ENCODE measurements at regions not wholly inside any gene's neighbourhood (a gene's known extent, or its start where the extent isn't known, plus 50 kb on each side); places are given as distances from the start of the nearest gene placed in this dataset.

DNA sequence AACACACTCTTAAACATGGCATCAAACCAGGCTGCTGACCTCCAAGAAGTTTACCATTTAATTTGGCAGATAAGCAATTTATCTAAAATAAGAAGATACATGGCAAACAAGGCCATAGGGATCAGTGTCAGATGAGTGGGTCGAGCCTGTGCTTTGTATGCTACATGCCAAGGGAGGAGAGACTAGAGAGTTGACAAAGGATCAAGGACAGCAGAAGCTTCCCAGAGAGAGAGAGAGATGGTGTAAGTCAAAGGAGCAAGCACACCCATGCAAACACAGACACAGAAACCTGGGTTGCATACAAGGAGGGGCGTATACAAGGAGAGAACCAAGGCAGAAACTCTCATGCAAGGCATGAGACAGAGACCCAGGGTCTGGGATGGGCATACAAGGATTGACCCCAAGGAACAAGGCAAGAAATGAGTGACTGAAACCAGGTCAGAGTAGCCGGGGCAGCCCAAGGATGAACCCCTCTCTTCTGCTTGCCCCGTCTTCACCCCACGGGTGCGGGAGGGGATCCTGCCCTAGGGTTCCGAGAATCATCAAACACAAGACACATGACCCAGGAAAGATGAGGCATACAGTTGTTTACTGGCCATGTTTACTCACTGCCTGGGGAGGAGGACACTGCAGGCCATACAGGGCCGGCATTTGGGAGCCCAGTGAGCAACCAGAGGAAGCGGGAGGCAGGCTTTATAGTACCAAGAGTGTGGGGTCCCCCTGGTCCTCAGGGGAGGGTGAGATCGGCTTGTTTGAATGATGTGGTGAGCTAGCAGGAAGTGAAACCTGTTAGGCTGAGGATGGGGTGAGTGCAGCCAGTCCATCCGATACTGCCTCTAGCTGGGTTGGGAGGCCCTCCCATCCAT, 529.2 kb upstream of the ID2 start:
- Mint-ChIP-seq H3K27ac (peak overlapping the region; percentile 56), H3K27me3 (no peaks in the 10 kb centered on the region), H3K9me3 (peaks cover 22% of the 10 kb centered on the region), H3K4me3 (no peak overlapping the region), H3K36me3 (ENCODE audit: low read depth) (peaks cover 6% of the 10 kb centered on the region), H3K4me1 (ENCODE audit: low read depth) (peaks cover 39% of the 10 kb centered on the region)

DNA sequence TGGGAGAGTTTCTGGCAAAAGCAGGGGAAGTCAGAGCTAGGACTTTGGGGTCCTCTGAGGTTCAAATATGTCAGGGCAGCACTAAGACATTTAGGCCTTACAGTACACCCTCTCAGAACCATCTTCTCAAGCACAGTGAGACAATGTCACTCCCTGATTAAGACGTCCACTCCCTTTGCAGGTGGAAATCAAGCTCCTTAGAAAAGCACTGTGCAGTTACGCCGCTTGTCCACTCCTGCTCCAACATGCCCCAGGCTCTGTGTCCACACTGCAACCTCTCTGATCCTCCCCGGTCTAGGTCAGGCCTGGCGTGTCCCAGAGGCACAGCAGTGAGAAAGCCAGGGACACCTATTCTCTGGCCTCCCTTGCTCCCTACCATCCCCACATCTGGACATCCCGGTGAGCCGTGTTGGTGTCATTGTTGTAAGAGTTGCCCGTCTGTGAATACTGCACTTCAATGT, 528.6 kb upstream of the ID2 start:
- Mint-ChIP-seq H3K4me3 (no peak overlapping the region), H3K36me3 (ENCODE audit: low read depth) (peaks cover 6% of the 10 kb centered on the region), H3K27me3 (no peaks in the 10 kb centered on the region), H3K27ac (no peak overlapping the region), H3K9me3 (peaks cover 22% of the 10 kb centered on the region), H3K4me1 (ENCODE audit: low read depth) (peaks cover 39% of the 10 kb centered on the region)

DNA sequence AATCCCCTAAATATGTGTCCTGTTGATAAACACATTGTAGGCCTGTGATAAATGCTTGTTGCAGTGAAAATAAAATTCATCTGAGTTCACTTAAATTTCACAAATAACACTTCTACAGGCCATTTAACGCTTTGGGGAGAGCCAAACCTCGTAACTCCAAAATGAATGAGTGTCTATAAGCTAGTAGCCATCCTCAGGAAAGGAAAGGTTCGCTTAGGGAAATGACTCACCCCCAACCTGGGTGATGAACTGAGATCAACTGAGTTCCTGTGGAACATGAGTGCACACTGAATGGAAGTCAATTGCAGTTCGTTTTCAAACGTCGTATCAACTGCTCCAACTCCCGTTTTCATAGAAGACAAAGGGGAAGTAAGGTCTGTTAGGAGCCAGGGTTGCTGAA, 527.6 kb upstream of the ID2 start:
- H3K27me3 Mint-ChIP-seq, result no peaks in the 10 kb centered on the region
- peaks cover 6% of the 10 kb centered on the region for H3K36me3 Mint-ChIP-seq (ENCODE audit: low read depth)
- H3K4me3 Mint-ChIP-seq, result peak overlapping the region; percentile 12
- peak overlapping the region; percentile 91 for H3K27ac Mint-ChIP-seq
- H3K4me1 Mint-ChIP-seq (ENCODE audit: low read depth), result peaks cover 36% of the 10 kb centered on the region
- H3K9me3 Mint-ChIP-seq, result peaks cover 22% of the 10 kb centered on the region

DNA sequence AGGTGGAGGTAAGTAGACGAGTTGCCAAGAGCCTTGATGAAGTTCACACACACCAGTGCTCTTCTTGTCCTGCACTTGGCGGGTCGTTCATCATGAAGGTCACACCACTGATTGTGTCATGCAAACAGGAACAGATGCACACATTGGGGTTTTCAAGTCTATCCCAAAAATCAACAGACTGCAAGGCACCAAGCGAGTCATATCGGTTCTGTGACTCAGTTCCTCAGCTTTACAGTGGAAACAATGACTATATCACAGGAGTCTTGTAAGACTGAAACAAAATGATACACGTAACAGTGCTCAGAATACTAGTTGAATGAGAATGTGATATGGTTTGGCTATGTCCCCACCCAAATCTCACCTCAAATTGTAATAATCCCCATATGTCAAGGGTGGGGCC, 526.9 kb upstream of the ID2 start:
- peaks cover 36% of the 10 kb centered on the region for H3K4me1 Mint-ChIP-seq (ENCODE audit: low read depth)
- H3K9me3 Mint-ChIP-seq, result peaks cover 22% of the 10 kb centered on the region
- H3K27me3 Mint-ChIP-seq, result no peaks in the 10 kb centered on the region
- H3K4me3 Mint-ChIP-seq, result peak overlapping the region; percentile 12
- H3K27ac Mint-ChIP-seq, result peak overlapping the region; percentile 91
- peaks cover 6% of the 10 kb centered on the region for H3K36me3 Mint-ChIP-seq (ENCODE audit: low read depth)

DNA sequence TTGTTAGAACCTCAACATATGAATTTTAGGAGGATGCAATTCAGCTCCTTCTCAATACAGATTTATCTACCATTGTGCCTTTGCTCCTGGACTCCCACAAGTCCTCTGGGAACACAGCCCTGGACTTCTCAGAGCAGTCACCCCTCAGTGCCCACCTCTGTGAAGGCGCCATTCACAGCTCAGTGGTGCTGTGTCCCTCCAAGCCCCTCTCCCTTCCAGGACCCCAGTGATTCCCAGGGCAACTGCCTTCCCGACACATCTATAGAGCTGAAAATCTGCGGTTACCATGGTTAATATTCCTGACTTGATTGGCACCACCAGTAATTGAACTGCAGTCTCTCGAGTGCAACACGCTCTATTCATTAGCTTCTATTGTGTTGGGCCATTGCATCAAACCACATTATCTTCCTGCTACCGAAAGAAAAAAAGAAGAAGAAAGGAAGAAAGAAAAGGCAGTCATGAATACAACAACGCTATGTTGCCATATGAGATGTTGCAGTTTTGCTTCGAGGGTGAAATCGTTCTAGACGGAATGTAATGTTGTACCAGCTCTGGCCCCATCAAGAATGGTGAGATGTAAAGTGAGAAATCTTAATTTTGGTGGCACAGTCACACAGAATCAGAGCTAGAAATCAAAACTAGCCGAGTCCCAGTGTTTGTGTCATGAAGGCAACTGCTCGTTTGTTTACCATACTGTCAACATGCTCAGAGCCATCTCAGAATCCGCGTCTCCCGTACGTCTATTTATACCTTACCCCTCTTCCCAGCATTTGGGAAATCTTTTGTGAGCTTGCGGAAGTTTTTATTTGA, 524.0 kb upstream of the ID2 start:
- H3K27ac Mint-ChIP-seq, result no peak overlapping the region
- H3K4me3 Mint-ChIP-seq, result no peak overlapping the region
- peaks cover 6% of the 10 kb centered on the region for H3K36me3 Mint-ChIP-seq (ENCODE audit: low read depth)
- peaks cover 17% of the 10 kb centered on the region for H3K9me3 Mint-ChIP-seq
- H3K27me3 Mint-ChIP-seq, result no peaks in the 10 kb centered on the region
- H3K4me1 Mint-ChIP-seq (ENCODE audit: low read depth), result peaks cover 32% of the 10 kb centered on the region

DNA sequence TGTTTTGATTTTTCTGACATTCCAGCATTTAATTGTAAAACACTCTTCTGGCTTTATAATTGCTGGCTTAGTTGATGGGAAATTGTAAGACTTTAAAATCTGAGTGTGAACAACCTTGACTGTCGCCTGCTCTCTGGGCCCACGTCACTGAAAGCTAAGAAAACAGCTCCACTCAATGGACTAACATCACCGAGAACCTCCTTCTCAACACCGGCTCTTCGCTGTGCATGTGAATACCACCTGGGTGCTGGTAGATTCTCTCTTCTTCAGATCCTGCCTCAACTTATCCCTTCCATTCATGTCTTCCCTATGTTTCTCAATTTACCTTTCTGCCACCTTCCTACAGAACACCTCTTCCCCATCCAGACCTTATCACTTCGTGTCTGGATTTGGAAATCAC, 523.1 kb upstream of the ID2 start:
- H3K4me1 Mint-ChIP-seq (ENCODE audit: low read depth), result peaks cover 23% of the 10 kb centered on the region
- H3K27ac Mint-ChIP-seq, result no peak overlapping the region
- peaks cover 6% of the 10 kb centered on the region for H3K36me3 Mint-ChIP-seq (ENCODE audit: low read depth)
- H3K4me3 Mint-ChIP-seq, result no peak overlapping the region
- no peaks in the 10 kb centered on the region for H3K27me3 Mint-ChIP-seq
- peaks cover 11% of the 10 kb centered on the region for H3K9me3 Mint-ChIP-seq

DNA sequence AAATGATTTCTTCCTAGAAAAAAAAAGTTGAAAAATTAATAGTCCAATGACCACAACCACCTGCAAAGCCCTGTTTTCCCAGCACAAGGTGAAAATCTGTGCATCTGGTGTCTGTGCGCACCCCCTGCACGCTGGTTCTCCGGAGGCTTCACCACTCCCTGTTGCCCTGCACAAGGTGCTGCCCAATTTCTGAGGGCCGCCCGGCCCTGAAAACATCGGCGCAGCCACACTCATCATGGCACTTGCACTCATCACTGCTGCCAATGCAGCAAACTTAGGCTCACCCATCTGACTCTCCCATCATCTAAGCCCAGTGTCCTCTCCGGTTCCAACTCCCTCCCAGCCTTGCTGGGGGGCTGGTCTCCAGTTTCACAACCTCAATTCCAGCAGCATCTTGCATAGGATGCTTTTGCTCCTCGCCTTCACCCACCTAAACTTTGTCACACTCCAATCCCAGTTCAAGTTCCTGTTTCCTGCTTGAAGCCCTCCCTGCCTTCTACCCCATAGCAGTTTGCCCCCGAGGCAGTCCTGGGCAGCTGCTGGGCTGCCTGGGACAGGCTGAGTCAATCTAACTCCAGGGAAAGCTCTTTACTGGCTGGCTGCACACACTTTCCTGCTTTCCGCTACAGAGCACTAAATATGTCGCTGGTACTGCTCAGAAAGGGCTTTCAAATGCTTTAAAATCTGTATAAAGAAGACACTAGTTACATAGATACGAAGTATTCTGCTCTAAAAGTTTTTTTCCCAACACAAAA, 522.5 kb upstream of the ID2 start:
- peaks cover 17% of the 10 kb centered on the region for H3K4me1 Mint-ChIP-seq (ENCODE audit: low read depth)
- H3K27ac Mint-ChIP-seq, result no peak overlapping the region
- H3K27me3 Mint-ChIP-seq, result no peaks in the 10 kb centered on the region
- H3K4me3 Mint-ChIP-seq, result no peak overlapping the region
- peaks cover 4% of the 10 kb centered on the region for H3K36me3 Mint-ChIP-seq (ENCODE audit: low read depth)
- H3K9me3 Mint-ChIP-seq, result peaks cover 7% of the 10 kb centered on the region

DNA sequence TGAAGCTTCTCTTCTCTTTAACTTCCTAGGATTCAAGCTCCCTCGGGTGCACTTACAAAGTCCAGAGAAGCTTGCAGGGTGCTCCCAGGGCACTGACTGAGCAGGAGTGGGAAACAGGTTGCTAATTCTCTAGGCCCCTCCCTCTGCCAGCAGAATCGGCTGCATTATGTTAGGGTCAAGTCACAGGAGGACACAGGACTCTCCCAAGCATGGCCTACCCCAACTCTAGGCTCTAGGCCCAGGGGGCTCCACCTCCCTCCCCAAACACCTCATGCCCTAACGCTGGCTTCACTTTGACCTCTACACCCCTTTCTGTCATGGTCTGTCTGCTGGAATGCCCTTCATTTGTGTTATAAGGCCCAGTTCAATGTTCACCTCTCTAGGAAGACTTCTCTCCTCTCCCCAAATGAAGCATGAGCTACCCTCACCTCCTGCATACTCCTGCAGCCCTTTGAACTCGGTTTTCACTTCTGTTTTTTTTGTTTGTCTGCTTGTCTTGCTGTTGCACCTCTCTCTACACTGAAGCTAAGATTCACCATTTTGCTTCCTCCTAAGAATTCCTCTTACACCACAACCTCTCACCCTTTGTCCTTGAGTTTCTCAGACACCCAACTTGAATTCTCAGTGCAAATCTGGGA, 521.8 kb upstream of the ID2 start:
- Mint-ChIP-seq H3K9me3 (peaks cover 3% of the 10 kb centered on the region), H3K27ac (no peak overlapping the region), H3K4me3 (no peak overlapping the region), H3K4me1 (ENCODE audit: low read depth) (peaks cover 10% of the 10 kb centered on the region), H3K27me3 (no peaks in the 10 kb centered on the region), H3K36me3 (ENCODE audit: low read depth) (no peaks in the 10 kb centered on the region)

DNA sequence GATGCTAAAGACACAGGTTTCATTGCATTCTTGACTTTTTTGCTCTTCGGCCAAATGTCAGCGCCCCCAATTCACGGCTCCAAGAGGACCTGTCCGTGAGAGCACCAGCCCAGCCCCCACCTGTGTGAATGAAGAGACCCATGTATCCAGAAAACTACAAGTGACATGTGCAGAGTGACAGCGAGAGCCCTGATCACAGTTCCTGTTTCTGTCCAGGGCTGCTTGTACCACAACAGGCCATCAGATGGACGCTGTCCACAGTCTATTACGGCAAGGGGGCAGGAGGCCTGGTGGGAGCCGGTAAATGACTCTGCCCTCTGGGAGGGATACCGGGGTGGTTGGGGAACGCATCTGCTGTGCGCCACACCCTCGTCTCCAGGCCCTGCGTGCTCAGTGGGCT, 520.9 kb upstream of the ID2 start:
- peaks cover 3% of the 10 kb centered on the region for H3K4me1 Mint-ChIP-seq (ENCODE audit: low read depth)
- H3K36me3 Mint-ChIP-seq (ENCODE audit: low read depth), result no peaks in the 10 kb centered on the region
- H3K27ac Mint-ChIP-seq, result no peak overlapping the region
- H3K9me3 Mint-ChIP-seq, result peaks cover 3% of the 10 kb centered on the region
- H3K4me3 Mint-ChIP-seq, result no peak overlapping the region
- no peaks in the 10 kb centered on the region for H3K27me3 Mint-ChIP-seq

DNA sequence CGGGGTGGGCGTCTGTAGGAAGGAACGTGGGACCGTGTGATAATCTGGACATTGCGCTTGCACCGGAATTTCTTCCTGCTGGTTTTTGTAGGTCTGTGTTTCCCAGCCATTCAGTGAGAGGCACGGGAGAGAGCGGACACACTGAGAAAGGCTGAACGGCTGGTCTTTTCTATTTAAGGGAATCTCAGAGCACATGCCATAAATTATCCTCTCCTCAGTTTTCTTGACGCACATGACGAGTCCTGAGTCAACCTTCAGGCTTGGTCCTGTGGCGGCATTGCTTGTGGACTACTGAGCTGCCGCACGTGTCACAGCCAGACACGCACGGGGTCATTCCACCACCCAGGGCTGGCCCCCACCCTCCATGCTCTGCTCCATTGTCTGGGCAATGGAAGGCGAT, 519.3 kb upstream of the ID2 start:
- Mint-ChIP-seq H3K36me3 (ENCODE audit: low read depth) (no peaks in the 10 kb centered on the region), H3K4me1 (ENCODE audit: low read depth) (peaks cover 3% of the 10 kb centered on the region), H3K27ac (no peak overlapping the region), H3K9me3 (no peaks in the 10 kb centered on the region), H3K27me3 (no peaks in the 10 kb centered on the region), H3K4me3 (no peak overlapping the region)

DNA sequence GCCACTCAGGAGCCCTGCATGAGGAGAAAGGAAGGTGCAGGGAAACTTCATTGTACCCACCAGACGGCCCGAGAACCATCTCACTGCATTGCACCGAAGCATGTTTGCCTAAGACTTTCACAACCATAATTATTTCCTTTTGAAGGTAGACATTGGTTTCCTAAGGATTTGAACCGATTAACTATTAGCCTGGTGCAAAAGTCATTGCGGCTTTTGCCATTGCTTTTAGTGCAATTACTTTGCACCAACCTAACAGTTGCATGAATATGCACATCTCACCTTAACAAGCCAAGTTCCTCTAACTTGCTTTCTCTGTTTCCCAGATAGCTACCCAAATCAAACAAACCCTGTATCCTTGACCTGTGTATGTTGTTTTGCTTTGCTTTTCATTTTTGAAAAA, 516.3 kb upstream of the ID2 start:
- H3K4me3 Mint-ChIP-seq, result no peak overlapping the region
- no peak overlapping the region for H3K27ac Mint-ChIP-seq
- no peaks in the 10 kb centered on the region for H3K27me3 Mint-ChIP-seq
- no peaks in the 10 kb centered on the region for H3K9me3 Mint-ChIP-seq
- peaks cover 15% of the 10 kb centered on the region for H3K4me1 Mint-ChIP-seq (ENCODE audit: low read depth)
- no peaks in the 10 kb centered on the region for H3K36me3 Mint-ChIP-seq (ENCODE audit: low read depth)

DNA sequence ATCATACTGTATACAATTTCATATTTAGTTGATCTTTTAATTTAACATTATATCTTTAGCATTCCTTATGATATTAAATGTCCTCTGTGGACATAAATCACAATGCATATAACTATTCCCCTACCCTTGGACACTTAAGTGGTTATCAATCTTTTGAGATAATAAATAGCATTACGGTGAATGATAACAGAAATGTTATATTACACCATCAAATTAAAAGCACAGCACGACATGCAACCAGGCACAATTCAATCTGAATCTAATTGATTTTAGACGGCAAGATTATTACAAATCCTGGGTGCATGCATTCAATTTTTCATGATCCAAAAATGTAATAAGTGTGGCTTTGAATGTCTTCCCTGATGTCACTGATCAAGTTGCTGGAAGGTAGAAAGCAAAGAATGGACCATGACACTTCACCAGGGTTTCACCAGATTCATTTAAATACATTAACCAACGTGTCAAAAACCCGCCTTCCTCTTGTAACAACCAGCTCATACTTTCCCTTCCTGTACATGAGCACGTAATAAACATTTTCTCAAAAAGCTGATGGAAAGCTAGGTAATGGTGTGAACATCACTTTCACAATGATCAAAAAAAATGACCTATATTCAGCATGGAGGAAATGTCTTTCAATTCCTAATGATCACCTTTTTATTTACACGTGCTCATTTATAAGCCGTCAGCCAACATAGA, 513.7 kb upstream of the ID2 start:
- H3K4me3 Mint-ChIP-seq, result peak overlapping the region; percentile 39
- H3K9me3 Mint-ChIP-seq, result no peaks in the 10 kb centered on the region
- no peaks in the 10 kb centered on the region for H3K27me3 Mint-ChIP-seq
- H3K4me1 Mint-ChIP-seq (ENCODE audit: low read depth), result peaks cover 15% of the 10 kb centered on the region
- H3K27ac Mint-ChIP-seq, result peak overlapping the region; percentile 67
- no peaks in the 10 kb centered on the region for H3K36me3 Mint-ChIP-seq (ENCODE audit: low read depth)

DNA sequence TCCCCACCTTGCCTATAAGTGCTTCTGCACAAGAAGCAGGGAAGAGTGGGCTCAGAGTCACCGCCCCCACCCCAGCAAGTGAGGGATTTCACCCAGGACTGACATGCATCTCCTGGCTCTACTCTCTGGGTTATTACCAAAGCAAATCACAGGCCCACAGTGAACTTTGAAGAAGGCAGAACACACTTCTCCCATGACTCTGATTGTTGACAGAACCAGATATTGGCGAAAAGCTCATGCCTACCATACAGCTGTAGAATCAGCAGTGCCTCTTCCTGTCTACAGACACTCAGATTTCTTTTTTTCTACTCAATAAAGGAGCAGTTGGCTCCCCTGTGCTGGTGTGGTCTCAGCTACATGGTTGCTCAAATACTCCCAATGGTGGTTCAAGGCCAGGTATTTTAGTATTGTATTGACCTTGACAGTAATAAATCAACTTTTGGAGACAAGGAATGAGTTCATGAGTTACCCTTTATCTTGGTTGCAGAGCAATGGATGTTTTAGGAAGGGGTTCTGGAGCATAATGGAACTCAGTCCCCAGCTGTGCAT, 512.9 kb upstream of the ID2 start:
- Mint-ChIP-seq H3K4me1 (ENCODE audit: low read depth) (peaks cover 15% of the 10 kb centered on the region), H3K27me3 (no peaks in the 10 kb centered on the region), H3K36me3 (ENCODE audit: low read depth) (no peaks in the 10 kb centered on the region), H3K9me3 (no peaks in the 10 kb centered on the region), H3K4me3 (no peak overlapping the region), H3K27ac (peak overlapping the region; percentile 67)

DNA sequence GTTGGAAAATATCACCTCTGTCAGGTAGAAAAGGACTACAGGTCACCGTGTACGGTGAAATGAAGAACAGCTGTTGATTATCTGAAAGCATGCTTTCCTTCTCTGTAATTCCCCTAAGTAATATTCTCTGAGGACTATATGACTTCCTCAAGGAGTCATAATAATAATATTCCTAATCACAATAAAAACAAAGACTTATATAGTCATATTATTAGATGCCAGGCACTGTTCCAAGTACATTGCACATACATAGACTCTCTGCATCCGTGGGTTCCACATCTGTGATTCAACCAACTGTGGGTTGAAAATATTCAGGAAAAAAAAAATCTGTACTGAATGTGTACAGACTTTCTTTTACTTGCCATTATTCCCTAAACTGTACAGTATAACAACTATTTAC, 512.4 kb upstream of the ID2 start:
- no peak overlapping the region for H3K4me3 Mint-ChIP-seq
- no peaks in the 10 kb centered on the region for H3K36me3 Mint-ChIP-seq (ENCODE audit: low read depth)
- H3K27ac Mint-ChIP-seq, result no peak overlapping the region
- no peaks in the 10 kb centered on the region for H3K9me3 Mint-ChIP-seq
- H3K27me3 Mint-ChIP-seq, result no peaks in the 10 kb centered on the region
- peaks cover 15% of the 10 kb centered on the region for H3K4me1 Mint-ChIP-seq (ENCODE audit: low read depth)
